ENCODE measurements at regions not wholly inside any gene's neighbourhood (a gene's known extent, or its start where the extent isn't known, plus 50 kb on each side); places are given as distances from the start of the nearest gene placed in this dataset.

GRCh38 chr1:232457595-232457994 lies 172.3 kb downstream of the SIPA1L2 start:
- no peaks in the 10 kb centered on the region for H3K27me3 ChIP-seq (ENCODE audit: control insufficient read depth in 1 of 2, insufficient read depth in 2 of 2, low read length in 2 of 2)
- H3K9ac ChIP-seq (ENCODE audit: low read depth in 1 of 2, low read length in 2 of 2) = no peak overlapping the region
- no peak overlapping the region for H3K27ac ChIP-seq (ENCODE audit: low read depth, low read length)
- H3K4me3 ChIP-seq (ENCODE audit: low read depth in 1 of 2, low read length in 2 of 2) = no peak overlapping the region
- H3K36me3 ChIP-seq (ENCODE audit: control insufficient read depth in 1 of 2, insufficient read depth in 2 of 2, low read length in 2 of 2) = peaks cover 0 to 9% of the 10 kb centered on the region in 2 donors
- no peaks in the 10 kb centered on the region for H3K4me1 ChIP-seq (ENCODE audit: control insufficient read depth in 1 of 2, insufficient read depth in 2 of 2, low read length in 2 of 2)
- no peaks in the 10 kb centered on the region for H3K9me3 ChIP-seq (ENCODE audit: control insufficient read depth in 1 of 2, low read length in 2 of 2)

GRCh38 chr1:232456714-232457113 lies 173.2 kb downstream of the SIPA1L2 start:
- Histone ChIP-seq H3K4me3 (ENCODE audit: low read depth in 1 of 2, low read length in 2 of 2) (no peak overlapping the region), H3K9me3 (ENCODE audit: control insufficient read depth in 1 of 2, low read length in 2 of 2) (no peaks in the 10 kb centered on the region), H3K4me1 (ENCODE audit: control insufficient read depth in 1 of 2, insufficient read depth in 2 of 2, low read length in 2 of 2) (no peaks in the 10 kb centered on the region), H3K36me3 (ENCODE audit: control insufficient read depth in 1 of 2, insufficient read depth in 2 of 2, low read length in 2 of 2) (peaks cover 0 to 5% of the 10 kb centered on the region in 2 donors), H3K27ac (ENCODE audit: low read depth, low read length) (no peak overlapping the region), H3K9ac (ENCODE audit: low read depth in 1 of 2, low read length in 2 of 2) (no peak overlapping the region), H3K27me3 (ENCODE audit: control insufficient read depth in 1 of 2, insufficient read depth in 2 of 2, low read length in 2 of 2) (no peaks in the 10 kb centered on the region)

GRCh38 chr1:232454227-232454886 lies 175.6 kb downstream of the SIPA1L2 start:
- Histone ChIP-seq H3K36me3 (ENCODE audit: control insufficient read depth in 1 of 2, insufficient read depth in 2 of 2, low read length in 2 of 2) (no peaks in the 10 kb centered on the region), H3K9me3 (ENCODE audit: control insufficient read depth in 1 of 2, low read length in 2 of 2) (no peaks in the 10 kb centered on the region), H3K4me1 (ENCODE audit: control insufficient read depth in 1 of 2, insufficient read depth in 2 of 2, low read length in 2 of 2) (no peaks in the 10 kb centered on the region), H3K27me3 (ENCODE audit: control insufficient read depth in 1 of 2, insufficient read depth in 2 of 2, low read length in 2 of 2) (no peaks in the 10 kb centered on the region), H3K4me3 (ENCODE audit: low read depth in 1 of 2, low read length in 2 of 2) (no peak overlapping the region), H3K9ac (ENCODE audit: low read depth in 1 of 2, low read length in 2 of 2) (no peak overlapping the region), H3K27ac (ENCODE audit: low read depth, low read length) (no peak overlapping the region)

GRCh38 chr1:232452736-232453440 lies 177.0 kb downstream of the SIPA1L2 start:
- H3K9ac ChIP-seq (ENCODE audit: low read depth in 1 of 2, low read length in 2 of 2) = no peak overlapping the region
- no peaks in the 10 kb centered on the region for H3K4me1 ChIP-seq (ENCODE audit: control insufficient read depth in 1 of 2, insufficient read depth in 2 of 2, low read length in 2 of 2)
- H3K27ac ChIP-seq (ENCODE audit: low read depth, low read length) = no peak overlapping the region
- H3K36me3 ChIP-seq (ENCODE audit: control insufficient read depth in 1 of 2, insufficient read depth in 2 of 2, low read length in 2 of 2) = no peaks in the 10 kb centered on the region
- H3K9me3 ChIP-seq (ENCODE audit: control insufficient read depth in 1 of 2, low read length in 2 of 2) = no peaks in the 10 kb centered on the region
- no peak overlapping the region for H3K4me3 ChIP-seq (ENCODE audit: low read depth in 1 of 2, low read length in 2 of 2)
- H3K27me3 ChIP-seq (ENCODE audit: control insufficient read depth in 1 of 2, insufficient read depth in 2 of 2, low read length in 2 of 2) = no peaks in the 10 kb centered on the region

- Histone ChIP-seq H3K27ac (ENCODE audit: low read depth, low read length) (no peak overlapping the region), H3K36me3 (ENCODE audit: control insufficient read depth in 1 of 2, insufficient read depth in 2 of 2, low read length in 2 of 2) (no peaks in the 10 kb centered on the region), H3K4me1 (ENCODE audit: control insufficient read depth in 1 of 2, insufficient read depth in 2 of 2, low read length in 2 of 2) (no peaks in the 10 kb centered on the region)
Measured at GRCh38 chr1:232452117-232452516, 177.8 kb downstream of the SIPA1L2 start.

GRCh38 chr1:232451506-232451905 lies 178.4 kb downstream of the SIPA1L2 start:
- Histone ChIP-seq H3K27ac (ENCODE audit: low read depth, low read length) (no peak overlapping the region), H3K4me3 (ENCODE audit: low read depth in 1 of 2, low read length in 2 of 2) (no peak overlapping the region), H3K9ac (ENCODE audit: low read depth in 1 of 2, low read length in 2 of 2) (no peak overlapping the region), H3K36me3 (ENCODE audit: control insufficient read depth in 1 of 2, insufficient read depth in 2 of 2, low read length in 2 of 2) (no peaks in the 10 kb centered on the region), H3K4me1 (ENCODE audit: control insufficient read depth in 1 of 2, insufficient read depth in 2 of 2, low read length in 2 of 2) (no peaks in the 10 kb centered on the region), H3K27me3 (ENCODE audit: control insufficient read depth in 1 of 2, insufficient read depth in 2 of 2, low read length in 2 of 2) (no peaks in the 10 kb centered on the region), H3K9me3 (ENCODE audit: control insufficient read depth in 1 of 2, low read length in 2 of 2) (no peaks in the 10 kb centered on the region)

More at GRCh38 chr1:232452117-232452516, 177.8 kb downstream of the SIPA1L2 start:
- Histone ChIP-seq H3K9me3 (ENCODE audit: control insufficient read depth in 1 of 2, low read length in 2 of 2) (no peaks in the 10 kb centered on the region), H3K9ac (ENCODE audit: low read depth in 1 of 2, low read length in 2 of 2) (no peak overlapping the region), H3K4me3 (ENCODE audit: low read depth in 1 of 2, low read length in 2 of 2) (no peak overlapping the region), H3K27me3 (ENCODE audit: control insufficient read depth in 1 of 2, insufficient read depth in 2 of 2, low read length in 2 of 2) (no peaks in the 10 kb centered on the region)

GRCh38 chr1:232450615-232451014 lies 179.3 kb downstream of the SIPA1L2 start:
- Histone ChIP-seq H3K9ac (ENCODE audit: low read depth in 1 of 2, low read length in 2 of 2) (no peak overlapping the region), H3K4me1 (ENCODE audit: control insufficient read depth in 1 of 2, insufficient read depth in 2 of 2, low read length in 2 of 2) (no peaks in the 10 kb centered on the region), H3K27me3 (ENCODE audit: control insufficient read depth in 1 of 2, insufficient read depth in 2 of 2, low read length in 2 of 2) (no peaks in the 10 kb centered on the region), H3K4me3 (ENCODE audit: low read depth in 1 of 2, low read length in 2 of 2) (no peak overlapping the region), H3K27ac (ENCODE audit: low read depth, low read length) (no peak overlapping the region), H3K9me3 (ENCODE audit: control insufficient read depth in 1 of 2, low read length in 2 of 2) (no peaks in the 10 kb centered on the region), H3K36me3 (ENCODE audit: control insufficient read depth in 1 of 2, insufficient read depth in 2 of 2, low read length in 2 of 2) (no peaks in the 10 kb centered on the region)

- no peak overlapping the region for H3K4me3 ChIP-seq (ENCODE audit: low read depth in 1 of 2, low read length in 2 of 2)
- H3K4me1 ChIP-seq (ENCODE audit: control insufficient read depth in 1 of 2, insufficient read depth in 2 of 2, low read length in 2 of 2) = peaks cover 8 to 18% of the 10 kb centered on the region in 2 donors
- peaks cover 0 to 5% of the 10 kb centered on the region in 2 donors for H3K36me3 ChIP-seq (ENCODE audit: control insufficient read depth in 1 of 2, insufficient read depth in 2 of 2, low read length in 2 of 2)
- no peak overlapping the region for H3K27ac ChIP-seq (ENCODE audit: low read depth, low read length)
- no peaks in the 10 kb centered on the region for H3K9me3 ChIP-seq (ENCODE audit: control insufficient read depth in 1 of 2, low read length in 2 of 2)
- no peaks in the 10 kb centered on the region for H3K27me3 ChIP-seq (ENCODE audit: control insufficient read depth in 1 of 2, insufficient read depth in 2 of 2, low read length in 2 of 2)
- H3K9ac ChIP-seq (ENCODE audit: low read depth in 1 of 2, low read length in 2 of 2) = no peak overlapping the region
Measured at GRCh38 chr1:232447125-232447524, 182.8 kb downstream of the SIPA1L2 start.

- Histone ChIP-seq H3K9me3 (ENCODE audit: control insufficient read depth in 1 of 2, low read length in 2 of 2) (no peaks in the 10 kb centered on the region), H3K4me1 (ENCODE audit: control insufficient read depth in 1 of 2, insufficient read depth in 2 of 2, low read length in 2 of 2) (peaks cover 8 to 18% of the 10 kb centered on the region in 2 donors), H3K4me3 (ENCODE audit: low read depth in 1 of 2, low read length in 2 of 2) (no peak overlapping the region), H3K36me3 (ENCODE audit: control insufficient read depth in 1 of 2, insufficient read depth in 2 of 2, low read length in 2 of 2) (peaks cover 4 to 17% of the 10 kb centered on the region in 2 donors), H3K27ac (ENCODE audit: low read depth, low read length) (no peak overlapping the region), H3K9ac (ENCODE audit: low read depth in 1 of 2, low read length in 2 of 2) (no peak overlapping the region), H3K27me3 (ENCODE audit: control insufficient read depth in 1 of 2, insufficient read depth in 2 of 2, low read length in 2 of 2) (no peaks in the 10 kb centered on the region)
Measured at GRCh38 chr1:232445361-232446106, 184.4 kb downstream of the SIPA1L2 start.

- Histone ChIP-seq H3K4me1 (ENCODE audit: control insufficient read depth in 1 of 2, insufficient read depth in 2 of 2, low read length in 2 of 2) (peaks cover 8 to 18% of the 10 kb centered on the region in 2 donors), H3K4me3 (ENCODE audit: low read depth in 1 of 2, low read length in 2 of 2) (no peak overlapping the region), H3K36me3 (ENCODE audit: control insufficient read depth in 1 of 2, insufficient read depth in 2 of 2, low read length in 2 of 2) (peaks cover 4 to 30% of the 10 kb centered on the region in 2 donors), H3K9me3 (ENCODE audit: control insufficient read depth in 1 of 2, low read length in 2 of 2) (no peaks in the 10 kb centered on the region), H3K27me3 (ENCODE audit: control insufficient read depth in 1 of 2, insufficient read depth in 2 of 2, low read length in 2 of 2) (no peaks in the 10 kb centered on the region), H3K9ac (ENCODE audit: low read depth in 1 of 2, low read length in 2 of 2) (no peak overlapping the region), H3K27ac (ENCODE audit: low read depth, low read length) (no peak overlapping the region)
Measured at GRCh38 chr1:232443372-232443771, 186.6 kb downstream of the SIPA1L2 start.
